ENCODE measurements at regions not wholly inside any gene's neighbourhood (a gene's known extent, or its start where the extent isn't known, plus 50 kb on each side); places are given as distances from the start of the nearest gene placed in this dataset.
A peak's percentile ranks its signal among the peaks of the same experiment; 100 is the strongest.
"Not testable (repeated sequence)": the region's sequence is repeated elsewhere in the genome, so short reads cannot be mapped to it uniquely, and the experiment has no call there.

GRCh38 chr12:17206553-17206952, 600.6 kb upstream of the LMO3 start:
- DNase-seq: no peak

- no peak for DNase-seq
Measured at GRCh38 chr12:17204289-17205054, 598.5 kb upstream of the LMO3 start.

GRCh38 chr12:17203497-17203896, 597.5 kb upstream of the LMO3 start:
- no peak for DNase-seq

GRCh38 chr12:17197971-17198370, 592.0 kb upstream of the LMO3 start:
- DNase-seq: no peak

GRCh38 chr12:17192721-17193120, 586.8 kb upstream of the LMO3 start:
- DNase-seq: no peak

GRCh38 chr12:17169726-17170471, 563.9 kb upstream of the LMO3 start:
- no peak for DNase-seq

GRCh38 chr12:17159506-17160300, 553.7 kb upstream of the LMO3 start:
- DNase-seq: no peak

- DNase-seq: no peak
Measured at GRCh38 chr12:17158201-17158600, 552.2 kb upstream of the LMO3 start.

- DNase-seq: no peak
Measured at GRCh38 chr12:17151917-17152316, 546.0 kb upstream of the LMO3 start.

GRCh38 chr12:17148706-17149105, 542.7 kb upstream of the LMO3 start:
- DNase-seq: peak; percentile 71

GRCh38 chr12:17142856-17143255, 536.9 kb upstream of the LMO3 start:
- no peak for DNase-seq

GRCh38 chr12:17139931-17140330, 534.0 kb upstream of the LMO3 start:
- DNase-seq: no peak

- DNase-seq: no peak
Measured at GRCh38 chr12:17137396-17137795, 531.4 kb upstream of the LMO3 start.

- DNase-seq: no peak
Measured at GRCh38 chr12:17134315-17134714, 528.4 kb upstream of the LMO3 start.

GRCh38 chr12:17132336-17132735, 526.4 kb upstream of the LMO3 start:
- no peak for DNase-seq

GRCh38 chr12:17116538-17116937, 510.6 kb upstream of the LMO3 start:
- not testable (repeated sequence) for DNase-seq

GRCh38 chr12:17110316-17110715, 504.4 kb upstream of the LMO3 start:
- DNase-seq: no peak

- peak; percentile 15 for DNase-seq
Measured at GRCh38 chr12:17108877-17109541, 503.0 kb upstream of the LMO3 start.

- no peak for DNase-seq
Measured at GRCh38 chr12:17104801-17105200, 498.8 kb upstream of the LMO3 start.

- no peak for DNase-seq
Measured at GRCh38 chr12:17097674-17098073, 491.7 kb upstream of the LMO3 start.

- no peak for DNase-seq
Measured at GRCh38 chr12:17084831-17085230, 478.9 kb upstream of the LMO3 start.

GRCh38 chr12:17079251-17079909, 473.4 kb upstream of the LMO3 start:
- no peak for DNase-seq
